Stomach smooth muscle (tissue), 2 donors: ENCODE measurements at regions not wholly inside any gene's neighbourhood (a gene's known extent, or its start where the extent isn't known, plus 50 kb on each side); places are given as distances from the start of the nearest gene placed in this dataset.

Source experiments
- H3K27ac ChIP-seq: one replicate; pipeline ENCODE4 v1.7.0; 2013; ENCODE audit warnings: mild to moderate bottlenecking, low read length, inconsistent platforms
- H3K27me3 ChIP-seq, 2 donors: one replicate each; pipeline ENCODE4 v1.7.0; 2013; ENCODE audit warnings: low read length in 2 of 2; ENCODE audit not compliant: insufficient read depth in 2 of 2, control insufficient read depth in 1 of 2
- H3K36me3 ChIP-seq, 2 donors: one replicate each; pipeline ENCODE4 v1.7.0; 2013; ENCODE audit warnings: low read length in 2 of 2; ENCODE audit not compliant: control insufficient read depth in 2 of 2, insufficient read depth in 2 of 2
- H3K4me1 ChIP-seq: one replicate; pipeline ENCODE4 v1.7.0; 2013; ENCODE audit warnings: low read length; ENCODE audit not compliant: control insufficient read depth, insufficient read depth
- H3K4me3 ChIP-seq, 2 donors: one replicate each; pipeline ENCODE4 v1.7.0; 2013; ENCODE audit warnings: low read length in 2 of 2
- H3K9ac ChIP-seq, 2 donors: one replicate each; pipeline ENCODE4 v1.7.0; 2013; ENCODE audit warnings: low read length in 2 of 2, mild to moderate bottlenecking in 1 of 2
- H3K9me3 ChIP-seq, 2 donors: one replicate each; pipeline ENCODE4 v1.7.0; 2013; ENCODE audit warnings: low read length in 2 of 2; ENCODE audit not compliant: control insufficient read depth in 2 of 2
- donor health status: healthy.
- donor health status: Pancreatic carcinoma.

- Histone ChIP-seq H3K27ac (no peak overlapping the region), H3K36me3 (no peaks in the 10 kb centered on the region), H3K9me3 (no peaks in the 10 kb centered on the region), H3K4me1 (no peaks in the 10 kb centered on the region), H3K4me3 (no peak overlapping the region), H3K27me3 (no peaks in the 10 kb centered on the region), H3K9ac (no peak overlapping the region)
Observed at GRCh38 chr13:65656740-65657329, 1573.3 kb downstream of the PCDH9 start.

- no peak overlapping the region for H3K4me3 ChIP-seq
- H3K36me3 ChIP-seq: no peaks in the 10 kb centered on the region
- H3K9me3 ChIP-seq: no peaks in the 10 kb centered on the region
- no peaks in the 10 kb centered on the region for H3K4me1 ChIP-seq
- H3K9ac ChIP-seq: no peak overlapping the region
- H3K27ac ChIP-seq: no peak overlapping the region
- H3K27me3 ChIP-seq: no peaks in the 10 kb centered on the region
Observed at GRCh38 chr13:65653613-65654012, 1576.5 kb downstream of the PCDH9 start.

- H3K4me1 ChIP-seq: no peaks in the 10 kb centered on the region
- H3K4me3 ChIP-seq: no peak overlapping the region
- H3K27me3 ChIP-seq: no peaks in the 10 kb centered on the region
- H3K27ac ChIP-seq: no peak overlapping the region
- H3K9me3 ChIP-seq: no peaks in the 10 kb centered on the region
- no peaks in the 10 kb centered on the region for H3K36me3 ChIP-seq
- no peak overlapping the region for H3K9ac ChIP-seq
Observed at GRCh38 chr13:65650321-65650720, 1579.8 kb downstream of the PCDH9 start.

GRCh38 chr13:65642996-65643395 lies 1587.1 kb downstream of the PCDH9 start:
- Histone ChIP-seq H3K9ac (no peak overlapping the region), H3K4me3 (no peak overlapping the region), H3K36me3 (no peaks in the 10 kb centered on the region), H3K4me1 (no peaks in the 10 kb centered on the region), H3K9me3 (no peaks in the 10 kb centered on the region), H3K27me3 (no peaks in the 10 kb centered on the region), H3K27ac (no peak overlapping the region)

GRCh38 chr13:65642301-65642700 lies 1587.8 kb downstream of the PCDH9 start:
- H3K4me1 ChIP-seq: no peaks in the 10 kb centered on the region

DNA sequence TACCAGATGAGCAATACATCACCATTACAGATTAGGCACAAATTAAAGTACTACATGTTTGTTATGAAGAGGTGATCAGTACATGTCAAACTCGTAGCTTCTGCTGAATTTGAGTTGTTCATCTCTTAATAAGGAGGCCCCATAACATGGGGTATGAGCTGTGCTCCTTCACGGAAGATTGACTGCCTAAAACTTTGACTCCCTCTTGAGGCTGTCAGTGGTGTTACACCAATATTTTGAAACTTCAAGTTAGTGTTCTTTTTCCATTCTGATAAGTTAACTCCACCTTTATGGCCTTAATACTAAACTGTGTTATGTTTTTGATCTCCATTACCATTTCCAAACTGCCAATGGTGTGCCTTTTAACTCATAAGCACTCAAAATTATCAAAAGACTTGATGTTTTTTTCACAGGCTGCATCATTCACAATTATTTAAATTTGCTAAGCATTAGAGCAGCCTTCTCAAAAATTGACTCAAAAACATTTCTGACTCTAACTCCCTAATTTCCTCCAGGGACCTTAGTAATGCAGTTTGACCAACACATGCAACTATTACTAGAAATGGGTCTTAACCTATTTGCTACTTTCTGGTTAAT lies 1591.5 kb downstream of the PCDH9 start:
- Histone ChIP-seq H3K27ac (no peak overlapping the region), H3K27me3 (no peaks in the 10 kb centered on the region), H3K9me3 (no peaks in the 10 kb centered on the region), H3K9ac (no peak overlapping the region), H3K4me1 (no peaks in the 10 kb centered on the region), H3K36me3 (no peaks in the 10 kb centered on the region), H3K4me3 (no peak overlapping the region)

More at GRCh38 chr13:65642301-65642700, 1587.8 kb downstream of the PCDH9 start:
- H3K27me3 ChIP-seq: no peaks in the 10 kb centered on the region
- H3K9ac ChIP-seq: no peak overlapping the region
- H3K36me3 ChIP-seq: no peaks in the 10 kb centered on the region
- no peak overlapping the region for H3K27ac ChIP-seq
- no peak overlapping the region for H3K4me3 ChIP-seq
- no peaks in the 10 kb centered on the region for H3K9me3 ChIP-seq

- H3K36me3 ChIP-seq: no peaks in the 10 kb centered on the region
- H3K27ac ChIP-seq: no peak overlapping the region
- H3K4me3 ChIP-seq: no peak overlapping the region
- H3K9me3 ChIP-seq: no peaks in the 10 kb centered on the region
- no peaks in the 10 kb centered on the region for H3K4me1 ChIP-seq
- H3K9ac ChIP-seq: no peak overlapping the region
- no peaks in the 10 kb centered on the region for H3K27me3 ChIP-seq
Observed at GRCh38 chr13:65633806-65634205, 1596.3 kb downstream of the PCDH9 start.

DNA sequence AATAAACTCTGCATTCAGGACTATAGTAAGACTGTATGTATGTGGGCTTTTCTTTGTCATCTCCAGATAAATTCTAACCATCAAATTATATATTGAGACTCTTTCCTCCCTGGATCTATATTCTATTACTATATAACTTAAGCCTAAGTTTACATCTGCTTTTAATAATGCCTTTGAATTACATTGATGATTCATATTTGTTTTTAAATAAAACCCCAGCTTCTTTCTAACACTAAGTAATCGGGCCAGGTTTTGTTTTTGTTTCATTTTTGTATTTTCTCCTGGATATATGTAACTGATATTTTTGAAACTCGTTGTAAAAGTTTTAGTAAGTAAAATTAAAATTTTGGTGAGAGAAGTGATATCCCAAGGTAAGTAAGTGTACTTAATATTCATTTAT lies 1599.1 kb downstream of the PCDH9 start:
- no peaks in the 10 kb centered on the region for H3K36me3 ChIP-seq
- no peak overlapping the region for H3K27ac ChIP-seq
- H3K4me1 ChIP-seq: no peaks in the 10 kb centered on the region
- no peaks in the 10 kb centered on the region for H3K9me3 ChIP-seq
- no peak overlapping the region for H3K9ac ChIP-seq
- no peak overlapping the region for H3K4me3 ChIP-seq
- no peaks in the 10 kb centered on the region for H3K27me3 ChIP-seq

GRCh38 chr13:65629926-65630325 lies 1600.2 kb downstream of the PCDH9 start:
- Histone ChIP-seq H3K27me3 (no peaks in the 10 kb centered on the region), H3K27ac (no peak overlapping the region), H3K4me3 (no peak overlapping the region), H3K4me1 (no peaks in the 10 kb centered on the region), H3K9me3 (no peaks in the 10 kb centered on the region), H3K36me3 (no peaks in the 10 kb centered on the region), H3K9ac (no peak overlapping the region)

DNA sequence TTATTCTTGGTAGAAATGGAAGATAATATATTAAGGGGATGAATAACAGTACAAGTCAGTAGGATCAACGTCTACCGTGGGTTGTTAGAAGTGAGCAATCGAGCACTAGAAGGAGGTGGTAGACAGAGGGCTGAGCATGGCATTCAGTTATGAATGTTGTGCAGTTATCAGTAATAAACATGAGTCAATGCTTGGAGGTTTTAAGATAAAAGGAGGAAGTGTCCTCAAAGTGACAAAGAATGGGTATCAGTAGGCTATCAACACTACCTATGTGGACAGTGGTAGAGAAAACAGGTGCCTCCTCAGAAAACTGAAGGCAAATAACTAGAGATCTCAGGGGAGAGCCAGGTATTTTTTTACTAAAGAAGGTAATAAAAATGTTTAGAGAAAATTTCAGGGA lies 1607.0 kb downstream of the PCDH9 start:
- H3K4me1 ChIP-seq: no peaks in the 10 kb centered on the region
- no peaks in the 10 kb centered on the region for H3K27me3 ChIP-seq
- H3K9ac ChIP-seq: no peak overlapping the region
- H3K27ac ChIP-seq: no peak overlapping the region
- H3K36me3 ChIP-seq: no peaks in the 10 kb centered on the region
- no peaks in the 10 kb centered on the region for H3K9me3 ChIP-seq
- H3K4me3 ChIP-seq: no peak overlapping the region

DNA sequence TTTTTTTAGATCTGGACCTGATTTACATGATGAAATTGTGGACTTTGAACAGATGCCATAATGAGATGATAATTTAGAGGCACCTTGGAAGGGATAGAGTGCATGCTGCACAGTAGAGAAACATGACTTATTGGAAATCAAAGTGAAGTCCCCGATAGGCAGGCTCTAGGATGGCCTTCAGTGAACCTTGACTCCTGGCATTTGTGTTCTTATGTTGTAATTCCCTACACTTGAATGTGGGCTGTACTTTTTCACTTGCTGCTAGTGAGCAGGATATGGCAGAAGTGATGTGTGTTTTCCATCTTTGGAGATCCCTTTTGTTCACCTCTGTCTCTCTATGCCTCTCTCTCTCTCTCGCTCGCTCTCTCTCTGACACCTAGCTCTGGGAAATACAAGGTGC lies 1614.6 kb downstream of the PCDH9 start:
- H3K27me3 ChIP-seq: no peaks in the 10 kb centered on the region
- H3K4me3 ChIP-seq: no peak overlapping the region
- H3K9me3 ChIP-seq: no peaks in the 10 kb centered on the region
- no peak overlapping the region for H3K27ac ChIP-seq
- no peak overlapping the region for H3K9ac ChIP-seq
- no peaks in the 10 kb centered on the region for H3K4me1 ChIP-seq
- H3K36me3 ChIP-seq: no peaks in the 10 kb centered on the region
